ENCODE measurements at regions not wholly inside any gene's neighbourhood (a gene's known extent, or its start where the extent isn't known, plus 50 kb on each side); places are given as distances from the start of the nearest gene placed in this dataset.

DNA sequence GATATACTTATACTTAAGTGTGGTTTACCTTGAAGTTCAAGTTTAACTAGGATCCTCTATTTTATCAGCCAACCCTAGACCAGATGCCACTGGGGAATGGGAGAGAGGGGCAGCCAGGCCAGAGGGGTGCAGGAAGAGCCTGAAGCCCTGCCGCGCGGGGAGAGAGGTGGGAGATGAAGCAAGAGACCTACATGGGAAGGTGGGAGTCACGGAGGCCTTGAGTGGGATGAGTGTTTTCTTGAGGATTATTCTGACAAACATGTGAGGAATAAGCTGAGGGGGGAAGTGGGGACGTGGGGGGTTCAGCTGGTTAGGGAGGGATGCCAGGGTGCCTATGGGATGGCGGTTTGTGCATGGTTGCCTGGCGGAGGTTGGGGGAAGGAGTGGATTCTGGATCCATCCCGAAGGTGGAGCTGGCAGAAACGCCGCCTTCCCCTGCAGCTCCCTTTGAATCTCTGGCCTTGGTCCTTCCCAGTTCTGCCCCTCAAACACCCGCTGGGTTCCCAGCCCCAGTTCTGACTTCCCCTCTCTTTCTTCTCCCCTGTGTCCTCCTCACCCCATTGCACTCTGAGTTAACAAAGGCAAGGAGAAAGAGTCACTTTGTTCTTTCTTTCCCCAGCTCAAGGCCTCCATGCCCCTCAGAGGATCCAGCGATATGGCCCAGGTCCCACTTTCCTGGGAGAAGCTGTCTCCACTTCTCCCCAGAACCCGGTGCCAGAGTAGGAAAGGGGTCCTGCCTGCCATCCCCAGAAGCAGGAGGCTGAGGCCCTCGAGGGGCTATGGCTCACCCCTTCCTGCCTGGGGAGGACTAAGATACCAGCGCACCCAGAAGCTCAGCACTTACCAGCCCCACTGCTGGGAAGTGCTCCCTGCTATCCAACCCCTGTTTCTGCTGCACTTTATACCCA is 274.2 kb downstream of the UACA start:
- DNase-seq (ENCODE audit: low read depth, low spot score) = no peak
- TF ChIP-seq POLR2A (IDR thresholded peaks at IDR 0.05; ENCODE audit: borderline replicate concordance, extremely low read depth, insufficient read depth, insufficient read length) (no peak), ELF1 (IDR thresholded peaks at IDR 0.05; ENCODE audit: borderline replicate concordance, low read depth) (no peak), TCF7L2 (IDR thresholded peaks at IDR 0.05; ENCODE audit: borderline replicate concordance, extremely low read depth, insufficient read depth, insufficient read length) (no peak), ZNF274 (IDR thresholded peaks at IDR 0.05; ENCODE audit: low read depth, low read length) (no peak), FOSL1 (IDR thresholded peaks at IDR 0.05; ENCODE audit: low read depth) (no peak), SIN3A (IDR thresholded peaks at IDR 0.05; ENCODE audit: low read depth) (no peak), SRF (IDR thresholded peaks at IDR 0.05; ENCODE audit: low read depth) (no peak), ZFX (IDR thresholded peaks at IDR 0.05) (no peak), YY1 (IDR thresholded peaks at IDR 0.05; ENCODE audit: extremely low read depth, insufficient replicate concordance, low read depth, low read length) (no peak), EZH2phosphoT487 (IDR thresholded peaks at IDR 0.05; ENCODE audit: borderline replicate concordance) (no peak), SP1 (IDR thresholded peaks at IDR 0.05; ENCODE audit: low read depth) (no peak), EGR1 (IDR thresholded peaks at IDR 0.05; ENCODE audit: low read depth) (no peak)
- TF ChIP-seq, protein P1, sequence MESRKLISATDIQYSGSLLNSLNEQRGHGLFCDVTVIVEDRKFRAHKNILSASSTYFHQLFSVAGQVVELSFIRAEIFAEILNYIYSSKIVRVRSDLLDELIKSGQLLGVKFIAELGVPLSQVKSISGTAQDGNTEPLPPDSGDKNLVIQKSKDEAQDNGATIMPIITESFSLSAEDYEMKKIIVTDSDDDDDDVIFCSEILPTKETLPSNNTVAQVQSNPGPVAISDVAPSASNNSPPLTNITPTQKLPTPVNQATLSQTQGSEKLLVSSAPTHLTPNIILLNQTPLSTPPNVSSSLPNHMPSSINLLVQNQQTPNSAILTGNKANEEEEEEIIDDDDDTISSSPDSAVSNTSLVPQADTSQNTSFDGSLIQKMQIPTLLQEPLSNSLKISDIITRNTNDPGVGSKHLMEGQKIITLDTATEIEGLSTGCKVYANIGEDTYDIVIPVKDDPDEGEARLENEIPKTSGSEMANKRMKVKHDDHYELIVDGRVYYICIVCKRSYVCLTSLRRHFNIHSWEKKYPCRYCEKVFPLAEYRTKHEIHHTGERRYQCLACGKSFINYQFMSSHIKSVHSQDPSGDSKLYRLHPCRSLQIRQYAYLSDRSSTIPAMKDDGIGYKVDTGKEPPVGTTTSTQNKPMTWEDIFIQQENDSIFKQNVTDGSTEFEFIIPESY (IDR thresholded peaks at IDR 0.05; ENCODE audit: extremely low read depth, insufficient replicate concordance, low read length) = no peak
- TF ChIP-seq, protein P2, sequence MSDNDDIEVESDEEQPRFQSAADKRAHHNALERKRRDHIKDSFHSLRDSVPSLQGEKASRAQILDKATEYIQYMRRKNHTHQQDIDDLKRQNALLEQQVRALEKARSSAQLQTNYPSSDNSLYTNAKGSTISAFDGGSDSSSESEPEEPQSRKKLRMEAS (IDR thresholded peaks at IDR 0.05) = no peak
- TF ChIP-seq, protein P3, sequence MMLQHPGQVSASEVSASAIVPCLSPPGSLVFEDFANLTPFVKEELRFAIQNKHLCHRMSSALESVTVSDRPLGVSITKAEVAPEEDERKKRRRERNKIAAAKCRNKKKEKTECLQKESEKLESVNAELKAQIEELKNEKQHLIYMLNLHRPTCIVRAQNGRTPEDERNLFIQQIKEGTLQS (IDR thresholded peaks at IDR 0.05) = no peak
- TF ChIP-seq, protein P4, sequence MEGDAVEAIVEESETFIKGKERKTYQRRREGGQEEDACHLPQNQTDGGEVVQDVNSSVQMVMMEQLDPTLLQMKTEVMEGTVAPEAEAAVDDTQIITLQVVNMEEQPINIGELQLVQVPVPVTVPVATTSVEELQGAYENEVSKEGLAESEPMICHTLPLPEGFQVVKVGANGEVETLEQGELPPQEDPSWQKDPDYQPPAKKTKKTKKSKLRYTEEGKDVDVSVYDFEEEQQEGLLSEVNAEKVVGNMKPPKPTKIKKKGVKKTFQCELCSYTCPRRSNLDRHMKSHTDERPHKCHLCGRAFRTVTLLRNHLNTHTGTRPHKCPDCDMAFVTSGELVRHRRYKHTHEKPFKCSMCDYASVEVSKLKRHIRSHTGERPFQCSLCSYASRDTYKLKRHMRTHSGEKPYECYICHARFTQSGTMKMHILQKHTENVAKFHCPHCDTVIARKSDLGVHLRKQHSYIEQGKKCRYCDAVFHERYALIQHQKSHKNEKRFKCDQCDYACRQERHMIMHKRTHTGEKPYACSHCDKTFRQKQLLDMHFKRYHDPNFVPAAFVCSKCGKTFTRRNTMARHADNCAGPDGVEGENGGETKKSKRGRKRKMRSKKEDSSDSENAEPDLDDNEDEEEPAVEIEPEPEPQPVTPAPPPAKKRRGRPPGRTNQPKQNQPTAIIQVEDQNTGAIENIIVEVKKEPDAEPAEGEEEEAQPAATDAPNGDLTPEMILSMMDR (IDR thresholded peaks at IDR 0.05 in 2 of 3, conservative IDR thresholded peaks at IDR 0.05 in 1 of 3; ENCODE audit: borderline replicate concordance in 1 of 3, insufficient read depth in 1 of 3, low read depth in 2 of 3, low read length in 2 of 3) = no peak
- BruUV-seq (replicated peaks) = no TSS peak
- H4K20me1 ChIP-seq (ENCODE audit: insufficient read depth) = no peaks in the 10 kb centered on the region
- CTCF ChIA-PET = interaction anchor here (1.0 kb wide), 1 partner anchor 22 kb away, joined by 4 read pairs; no protein-coding TSS in a partner anchor
- no peaks in the 10 kb centered on the region for H3K9me2 ChIP-seq (ENCODE audit: insufficient read depth)
- no peak overlapping the region for H3K9ac ChIP-seq (ENCODE audit: low read length)
- H3K4me3 ChIP-seq (replicated peaks in 1 of 2; ENCODE audit: low read depth in 1 of 2, low read length in 2 of 2) = no peak overlapping the region
- no peaks in the 10 kb centered on the region for H3K79me2 ChIP-seq (ENCODE audit: insufficient read depth, low read length)
- H3K36me3 ChIP-seq (ENCODE audit: control insufficient read depth in 1 of 2, insufficient read depth in 2 of 2, low read length in 2 of 2) = no peaks in the 10 kb centered on the region
- H2AFZ ChIP-seq (ENCODE audit: low read depth, low read length, poor library complexity, severe bottlenecking) = no peak overlapping the region
- H3K4me2 ChIP-seq (ENCODE audit: low read length) = no peak overlapping the region
- intact Hi-C loops (cut with micrococcal nuclease) = loop anchor here (1.0 to 10.0 kb wide), 3 partner anchors 384 to 1012 kb away; no protein-coding TSS in a partner anchor
- H3K27ac ChIP-seq (ENCODE audit: low read depth, low read length) = no peak overlapping the region
- H3K9me3 ChIP-seq (ENCODE audit: control insufficient read depth in 1 of 2, insufficient read depth in 1 of 2, low read depth in 1 of 2, low read length in 2 of 2) = no peaks in the 10 kb centered on the region
- peaks cover 4% of the 10 kb centered on the region; the same call in 1 of the 2 replicates for H3K27me3 ChIP-seq (ENCODE audit: insufficient read depth, low read length)
- H3K4me1 ChIP-seq (ENCODE audit: control insufficient read depth in 1 of 2, insufficient read depth in 2 of 2, low read length in 2 of 2) = peaks cover 25 to 29% of the 10 kb centered on the region in 2 experiments
- ATAC-seq = no peak
- RAD21 ChIA-PET (ENCODE audit: low non-redundant PET in 1 of 2, low total read pairs in 2 of 2, uncharacterized antibody in 2 of 2, unreplicated experiment in 2 of 2) = no interaction called here
- POLR2A ChIA-PET = no interaction called here
